H4 (cell line): ENCODE measurements at regions not wholly inside any gene's neighbourhood (a gene's known extent, or its start where the extent isn't known, plus 50 kb on each side); places are given as distances from the start of the nearest gene placed in this dataset.

Experiments
- DNase-seq: peaks from one replicate; pipeline ENCODE4 v3.0.0-alpha.2; 2015; ENCODE audit warnings: low spot score

GRCh38 chr6:148242180-148242579, 100.5 kb upstream of the SASH1 start:
- DNase-seq = no peak

DNA sequence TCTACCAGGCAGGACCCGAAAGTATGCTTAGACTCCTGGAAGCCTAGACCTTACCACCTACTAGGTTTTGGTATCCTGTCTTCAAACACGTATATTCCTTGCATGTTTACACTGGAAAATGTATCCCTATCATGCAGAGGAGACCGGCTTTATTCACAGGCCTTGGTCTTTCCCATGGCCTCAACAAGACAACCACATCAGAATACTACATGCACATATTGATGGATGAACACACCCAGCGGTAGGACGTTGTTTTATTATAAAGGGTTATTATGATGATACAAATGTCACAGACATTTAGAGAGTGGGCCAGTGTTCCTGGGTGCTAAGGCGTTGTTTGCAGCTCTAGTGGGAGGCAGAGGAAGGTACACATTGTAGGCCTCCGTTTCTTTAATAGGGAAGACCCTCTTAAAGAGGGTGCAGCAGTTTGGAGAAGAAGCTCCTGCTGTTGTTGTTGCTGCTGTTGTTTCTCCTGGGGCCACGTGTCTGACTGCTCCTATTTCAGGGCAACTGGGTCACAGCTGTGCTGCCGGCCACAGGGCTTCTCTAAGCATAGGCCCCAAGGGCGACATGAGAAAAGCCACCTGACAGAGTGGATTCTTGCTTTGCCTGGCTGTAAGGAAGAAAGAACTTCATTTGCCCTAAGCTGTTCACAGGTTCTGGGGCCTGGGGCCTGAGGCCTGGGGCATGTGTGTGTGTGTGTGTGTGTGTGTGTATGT, 98.3 kb upstream of the SASH1 start:
- DNase-seq = no peak

DNA sequence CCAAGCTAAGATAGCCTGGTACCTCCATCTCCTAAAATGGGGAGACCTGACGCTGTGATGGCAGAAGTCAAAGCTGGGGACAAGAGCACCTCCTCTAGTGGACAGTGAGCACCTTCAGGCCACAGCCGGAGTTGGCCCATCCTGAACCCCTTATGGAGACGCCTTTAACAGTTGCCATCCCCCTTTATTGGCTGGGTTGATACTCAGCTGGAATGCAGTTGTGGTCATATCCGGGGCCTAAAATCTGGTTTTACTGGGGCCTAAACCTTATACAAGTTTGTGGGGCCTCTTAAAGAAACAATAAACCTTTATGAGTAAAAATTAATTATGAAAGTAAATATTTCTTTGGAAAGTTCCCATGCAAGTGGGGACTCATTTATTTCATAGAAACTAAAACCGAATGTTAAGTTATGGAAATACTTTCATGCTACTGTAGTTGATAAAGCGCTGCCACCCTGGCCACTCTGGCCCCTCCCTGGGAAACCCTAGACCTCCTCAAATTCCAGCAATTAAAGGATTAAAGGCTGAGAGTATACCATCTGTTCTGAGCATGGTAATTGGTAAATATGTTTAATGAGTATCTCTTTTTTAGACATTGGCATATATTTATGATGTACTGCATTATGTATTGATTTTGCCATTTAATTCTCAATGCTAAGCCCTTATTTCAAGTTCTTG, 95.1 kb upstream of the SASH1 start:
- no peak for DNase-seq

GRCh38 chr6:148249160-148249559, 93.5 kb upstream of the SASH1 start:
- no peak for DNase-seq

DNA sequence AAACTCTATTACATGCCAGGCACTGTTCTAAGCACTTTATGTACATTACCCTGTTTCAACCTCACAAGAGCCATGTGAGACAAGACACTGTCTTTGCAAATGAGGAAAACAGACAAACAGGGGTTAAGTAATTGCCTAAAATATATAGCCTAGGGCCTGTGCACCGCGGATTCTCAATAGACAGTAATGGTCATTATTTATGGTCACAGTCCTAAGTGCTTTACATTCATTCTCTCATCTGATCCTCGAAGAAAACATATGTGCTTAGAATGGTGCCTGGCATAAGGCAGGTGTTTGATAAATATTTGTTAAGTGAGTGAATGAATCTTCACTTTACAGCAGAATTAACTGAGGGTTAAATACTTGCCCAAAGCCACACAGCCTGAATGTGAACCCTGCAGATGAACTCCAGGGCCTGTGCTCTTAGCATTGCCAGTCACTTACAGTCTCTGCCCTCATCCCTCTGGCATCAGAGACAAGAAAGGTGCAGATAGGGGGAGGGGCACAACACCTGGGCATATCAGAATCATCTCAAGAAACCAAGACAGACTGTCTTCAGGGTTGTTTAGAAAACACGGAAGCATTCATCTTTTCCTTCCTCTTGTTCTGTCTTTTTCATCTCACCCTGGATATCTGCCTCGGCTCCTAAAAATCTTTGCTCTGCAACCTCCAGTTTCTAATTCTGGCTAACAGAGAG, 92.8 kb upstream of the SASH1 start:
- no peak for DNase-seq

DNA sequence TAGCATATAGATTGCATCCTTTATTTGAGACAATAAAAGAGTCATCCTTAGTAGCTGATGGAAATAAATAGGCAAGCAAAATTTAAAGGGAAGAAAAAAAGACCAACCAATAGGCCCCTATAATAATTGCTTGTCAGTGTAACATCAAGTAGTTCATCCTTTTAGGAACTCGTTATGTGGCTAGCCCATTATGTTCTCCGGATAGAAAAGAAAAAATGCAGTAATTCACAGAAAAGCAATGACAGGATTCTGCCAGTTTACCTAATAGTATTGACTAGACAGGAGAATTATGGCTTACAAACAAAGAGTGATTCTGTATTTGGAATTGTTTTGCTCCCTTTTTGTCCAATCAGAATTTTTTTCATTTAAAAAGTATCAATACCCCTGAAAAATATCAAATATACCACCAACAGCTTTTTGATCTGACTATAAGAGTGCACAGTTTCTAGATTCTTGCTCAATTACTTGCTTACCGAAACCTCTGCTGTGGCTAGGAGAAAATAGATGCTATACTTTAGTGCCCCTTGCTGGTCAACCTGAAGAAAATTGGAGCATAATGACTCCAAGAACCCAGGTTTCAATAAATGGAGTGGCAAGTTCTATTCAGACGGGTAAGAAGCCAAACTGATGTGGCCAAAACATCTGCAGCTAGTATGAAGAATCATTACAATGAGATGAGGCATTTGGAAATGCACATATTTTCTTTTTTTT, 91.5 kb upstream of the SASH1 start:
- DNase-seq = peak; percentile 37

DNA sequence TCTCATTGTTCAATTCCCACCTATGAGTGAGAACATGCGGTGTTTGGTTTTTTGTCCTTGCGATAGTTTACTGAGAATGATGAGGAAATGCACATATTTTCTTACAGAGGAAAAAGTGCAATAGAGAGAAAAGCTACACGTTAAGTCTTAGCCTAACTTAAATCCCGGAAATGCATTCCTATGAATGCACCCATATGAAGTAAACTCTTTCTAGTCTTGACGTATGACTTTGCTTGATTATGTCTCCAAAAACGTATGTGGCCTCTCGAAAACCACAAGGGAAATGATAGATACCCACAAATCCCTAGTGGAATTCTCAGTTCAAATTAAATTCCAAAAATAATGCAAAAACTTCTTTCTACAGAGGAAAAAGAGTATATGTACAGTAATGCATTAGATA, 90.7 kb upstream of the SASH1 start:
- no peak for DNase-seq

DNA sequence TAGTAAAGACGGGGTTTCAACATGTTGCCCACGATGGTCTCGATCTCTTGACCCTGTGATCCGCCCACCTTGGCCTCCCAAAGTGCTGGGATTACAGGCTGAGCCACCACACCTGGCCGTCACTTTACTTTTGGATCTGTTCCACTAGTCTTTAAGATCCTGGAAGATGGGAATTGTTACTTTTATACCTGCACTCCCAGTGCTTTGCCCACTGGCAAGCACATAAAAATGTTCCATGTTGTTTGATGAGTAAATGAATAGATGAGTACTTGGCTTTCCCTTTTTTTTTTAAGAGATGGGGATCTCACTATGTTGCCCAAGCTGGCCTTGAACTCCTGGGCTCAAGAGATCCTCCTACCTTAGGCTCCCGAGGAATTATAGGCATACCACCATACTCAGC, 84.8 kb upstream of the SASH1 start:
- no peak for DNase-seq

- no peak for DNase-seq
These were observed 83.8 kb upstream of the SASH1 start for GRCh38 chr6:148258868-148259267.

GRCh38 chr6:148261470-148261869, 81.2 kb upstream of the SASH1 start:
- DNase-seq = no peak

- no peak for DNase-seq
These were observed 79.6 kb upstream of the SASH1 start for GRCh38 chr6:148263010-148263409.

GRCh38 chr6:148263961-148264360, 78.7 kb upstream of the SASH1 start:
- DNase-seq = no peak

- DNase-seq = no peak
These were observed 77.6 kb upstream of the SASH1 start for GRCh38 chr6:148265054-148265453.

DNA sequence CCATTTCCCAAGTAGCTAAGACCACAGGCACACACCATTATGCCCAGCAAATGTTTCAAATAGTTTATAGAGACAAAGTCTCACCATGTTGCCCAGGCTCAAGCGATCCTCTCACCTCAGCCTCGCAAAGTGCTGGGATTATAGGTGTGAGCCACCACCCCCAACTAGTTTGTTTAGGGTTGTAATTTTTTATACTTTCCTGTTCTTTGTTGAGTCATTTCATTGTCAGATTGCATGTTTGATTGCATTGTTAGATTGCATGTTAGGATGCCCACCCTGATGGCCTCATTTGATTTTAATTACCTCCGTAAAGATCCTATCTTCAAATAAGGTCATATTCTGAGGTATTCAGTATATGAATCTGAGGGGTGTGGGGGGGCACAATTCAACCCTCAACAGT, 73.3 kb upstream of the SASH1 start:
- no peak for DNase-seq

DNA sequence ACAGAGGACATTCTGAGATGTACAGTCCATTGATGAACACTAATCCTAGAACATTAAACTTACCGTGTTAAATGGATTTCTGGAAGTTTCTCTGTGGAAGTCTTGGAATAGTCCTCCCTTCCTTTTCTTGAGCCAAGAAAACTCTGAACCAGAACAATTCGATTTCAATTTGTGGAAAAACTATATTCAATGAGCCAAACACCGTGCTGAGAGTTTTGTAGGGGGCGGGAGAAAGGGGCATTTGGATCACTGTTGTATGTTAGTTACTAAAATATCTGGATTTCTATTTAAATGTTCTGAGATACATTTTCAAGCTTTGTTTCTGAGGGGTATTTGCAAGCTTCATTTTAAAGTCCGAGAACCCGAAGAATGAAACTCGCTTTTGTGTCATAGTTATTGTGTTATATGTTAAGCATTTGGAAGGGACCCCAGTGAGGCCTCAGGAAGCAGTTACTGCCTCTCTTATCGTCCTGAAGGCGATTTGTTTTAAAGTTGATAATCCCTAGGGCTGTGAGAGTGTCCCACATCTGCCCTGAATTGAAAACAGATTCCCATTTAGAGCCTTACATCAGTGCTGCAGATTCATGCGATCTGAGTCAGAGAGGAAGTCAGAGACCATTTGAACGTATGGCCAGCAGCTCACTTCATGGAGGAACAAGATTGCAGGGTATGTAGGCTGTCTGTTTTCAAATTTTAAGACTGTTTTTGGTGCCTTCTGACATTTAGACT, 70.8 kb upstream of the SASH1 start:
- DNase-seq = peak; percentile 48

DNA sequence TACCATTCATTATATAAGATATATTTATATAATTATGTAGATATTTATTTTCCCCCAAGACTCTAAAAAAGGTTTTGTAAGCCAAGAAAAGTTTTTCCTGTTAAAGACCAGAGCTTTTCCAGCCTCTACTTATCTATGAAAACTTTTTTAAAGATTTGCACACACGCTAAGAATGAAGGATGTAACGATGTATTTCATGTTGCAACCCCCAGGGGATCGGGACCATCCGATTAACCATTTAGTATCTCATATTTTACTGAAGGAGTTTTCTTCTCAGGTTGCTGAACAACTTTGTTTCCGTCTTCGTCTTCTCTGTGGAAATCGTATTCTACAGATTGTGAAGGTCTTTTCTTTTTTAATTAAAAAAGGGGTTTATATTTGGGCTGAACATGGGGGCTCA, 70.0 kb upstream of the SASH1 start:
- DNase-seq = no peak

DNA sequence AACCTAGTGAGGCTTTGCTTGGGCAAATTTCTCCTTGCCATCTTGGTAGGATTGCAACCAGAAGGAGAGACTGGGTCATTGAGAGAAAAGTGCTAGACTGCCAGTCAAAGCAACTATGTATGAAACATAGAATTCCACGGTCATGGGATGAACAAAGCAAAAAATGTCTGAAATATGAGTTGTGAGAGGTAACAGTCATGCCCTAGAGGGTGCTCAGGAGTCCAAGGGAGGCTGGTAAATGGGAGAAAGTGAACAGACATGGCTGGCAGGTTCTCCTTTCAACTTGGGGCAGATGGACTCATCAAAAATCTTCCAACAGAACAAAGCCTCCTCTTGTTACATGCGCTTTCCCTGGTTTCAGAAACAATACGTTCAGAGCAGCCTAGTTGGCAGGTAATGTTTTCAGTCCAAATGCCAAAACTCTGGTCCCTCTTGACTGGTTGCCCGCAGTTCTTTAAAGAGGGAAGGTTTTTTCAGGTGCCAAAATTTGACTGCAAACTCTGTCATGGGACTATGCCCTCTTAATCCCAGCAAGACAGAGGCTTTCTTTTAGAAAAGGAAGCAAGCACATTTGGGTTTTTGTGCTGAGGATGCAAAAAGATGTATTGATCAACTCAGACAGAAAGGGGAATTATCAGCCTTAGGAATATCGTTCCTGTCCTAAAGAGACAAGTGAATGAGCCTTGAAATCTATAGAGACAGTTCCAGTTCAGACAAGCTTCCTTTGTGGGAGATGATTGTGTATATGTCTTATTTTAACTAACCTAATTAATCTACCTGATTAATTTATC, 68.5 kb upstream of the SASH1 start:
- no peak for DNase-seq

GRCh38 chr6:148274809-148275208, 67.8 kb upstream of the SASH1 start:
- DNase-seq = no peak

DNA sequence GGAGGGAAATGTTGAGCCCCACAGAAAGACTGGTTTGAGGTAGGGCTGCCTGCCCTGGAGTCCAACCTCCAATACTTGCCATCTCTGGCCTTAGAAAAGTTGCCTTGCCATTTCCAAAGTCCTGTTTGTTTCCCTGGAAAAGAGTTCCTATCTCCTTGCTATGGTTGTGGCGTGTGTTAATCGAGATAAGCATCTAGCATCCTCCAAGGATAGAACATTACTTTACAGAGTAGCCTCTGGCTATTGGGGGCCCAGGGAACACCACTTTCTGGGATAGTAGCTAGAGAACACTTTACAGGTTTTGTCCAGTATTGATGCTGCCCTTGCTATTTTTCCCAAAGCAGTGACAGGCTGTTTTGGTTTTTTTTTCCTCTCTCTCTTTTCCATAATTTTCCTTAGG, 57.4 kb upstream of the SASH1 start:
- DNase-seq = no peak

GRCh38 chr6:148286563-148286962, 56.1 kb upstream of the SASH1 start:
- DNase-seq = no peak
